A673 (cell line): ENCODE measurements at regions not wholly inside any gene's neighbourhood (a gene's known extent, or its start where the extent isn't known, plus 50 kb on each side); places are given as distances from the start of the nearest gene placed in this dataset.

Experiments used
- BruUV-seq: library from RNA; stranded (reverse); fragments of 400-500 nt; replicated peaks from 2 replicates; lab custom pipeline; 2021; lab: Mats Ljungman, UMichigan
- CTCF ChIA-PET: fragments of 300-600 bp; sonication (Branson Sonifier 250); formaldehyde crosslinking; loops from one replicate; lab custom pipeline; 2022; ENCODE audit warnings: antibody characterized with exemption; lab: Charles Lee
- POLR2A ChIA-PET: fragments of 300-600 bp; sonication (Branson Sonifier 250); formaldehyde crosslinking; loops from one replicate; lab custom pipeline; 2022; ENCODE audit warnings: antibody characterized with exemption; ENCODE audit not compliant: low non-redundant PET; lab: Charles Lee
- DNase-seq: peaks from one replicate; pipeline ENCODE4 v3.0.0-alpha.2; 2015; ENCODE audit warnings: low spot score
- H3K27ac ChIP-seq: fragments of 200-600 bp; sonication (generic); 2 replicates; pipeline ENCODE4 v1.5.1; 2016; ENCODE audit warnings: mixed run types, low read depth, mild to moderate bottlenecking, mixed read lengths, antibody characterized with exemption, low read length; ENCODE audit not compliant: poor library complexity, severe bottlenecking
- H3K27me3 ChIP-seq: fragments of 200-600 bp; sonication (generic); replicated peaks from 2 replicates; pipeline ENCODE4 v1.6.1; 2017; ENCODE audit warnings: mixed run types, low read depth, mild to moderate bottlenecking, mixed read lengths, antibody characterized with exemption, low read length; ENCODE audit not compliant: insufficient read depth, poor library complexity
- H3K36me3 ChIP-seq: fragments of 200-600 bp; sonication (generic); 2 replicates; pipeline ENCODE4 v1.6.1; 2016; ENCODE audit warnings: mixed run types, mild to moderate bottlenecking, mixed read lengths, antibody characterized with exemption, low read length; ENCODE audit not compliant: insufficient read depth, poor library complexity, severe bottlenecking
- H3K4me1 ChIP-seq: fragments of 200-600 bp; sonication (generic); 2 replicates; pipeline ENCODE4 v1.6.1; 2017; ENCODE audit warnings: mixed run types, mild to moderate bottlenecking, mixed read lengths, antibody characterized with exemption, low read length; ENCODE audit not compliant: insufficient read depth, poor library complexity, severe bottlenecking
- H3K4me3 ChIP-seq: fragments of 200-600 bp; sonication (generic); 2 replicates; pipeline ENCODE4 v1.5.1; 2016; ENCODE audit warnings: low read depth, mixed run types, mild to moderate bottlenecking, mixed read lengths, low read length; ENCODE audit not compliant: poor library complexity, severe bottlenecking
- H3K9me3 ChIP-seq: fragments of 200-600 bp; sonication (generic); 2 replicates; pipeline ENCODE4 v1.6.1; 2016; ENCODE audit warnings: mixed run types, low read depth, mild to moderate bottlenecking, mixed read lengths, antibody characterized with exemption, low read length; ENCODE audit not compliant: poor library complexity, severe bottlenecking
- EZH2 ChIP-seq: fragments of 200-600 bp; sonication (generic); IDR thresholded peaks from 2 replicates; pipeline ENCODE4 v1.6.1; 2017; ENCODE audit warnings: borderline replicate concordance, low read depth, mild to moderate bottlenecking, mixed read lengths, antibody characterized with exemption, low read length; ENCODE audit not compliant: poor library complexity, severe bottlenecking
- intact Hi-C: fragments of 100-400 bp; cut with micrococcal nuclease; formaldehyde crosslinking; loops from one replicate; pipeline ENCODE4 v1.10.0; 2022; ENCODE audit not compliant: unreplicated experiment
- TF ChIP-seq, protein P1 (sequence below): fragments of 300-800, 200-600 bp; sonication (generic); conservative IDR thresholded peaks from 2 replicates; pipeline ENCODE4 v1.5.1; 2017; ENCODE audit warnings: low read depth, mild to moderate bottlenecking, antibody characterized with exemption, low read length, moderate library complexity, mixed read lengths

DNA sequence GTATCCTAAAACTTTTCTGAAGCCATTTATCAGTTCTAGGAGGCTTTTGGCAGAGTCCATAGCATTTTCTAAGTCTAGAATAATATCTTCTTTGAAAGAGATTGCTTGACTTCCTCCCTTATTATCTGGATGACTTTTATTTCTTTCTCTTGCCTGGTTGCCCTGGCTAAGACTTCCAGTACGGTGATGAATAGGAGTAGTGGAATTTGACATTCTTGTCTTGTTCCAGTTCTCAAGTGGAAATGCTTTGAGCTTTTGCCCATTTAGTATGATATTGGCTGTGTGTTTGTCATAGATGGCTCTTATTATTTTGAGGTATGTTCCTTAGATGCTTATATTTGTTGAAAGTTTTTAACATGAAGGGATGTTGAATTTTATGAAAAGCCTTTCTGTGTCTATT, 1647.9 kb downstream of the PLA2G4A start:
- no TSS peak for BruUV-seq
- CTCF ChIA-PET, result no interaction called here
- Histone ChIP-seq H3K36me3 (no peaks in the 10 kb centered on the region), H3K4me3 (no peak overlapping the region), H3K27me3 (no peaks in the 10 kb centered on the region), H3K27ac (no peak overlapping the region), H3K4me1 (no peaks in the 10 kb centered on the region), H3K9me3 (no peaks in the 10 kb centered on the region)
- intact Hi-C loops, result no loop called here
- no peak for DNase-seq
- POLR2A ChIA-PET, result no interaction called here
- TF ChIP-seq, protein P1, sequence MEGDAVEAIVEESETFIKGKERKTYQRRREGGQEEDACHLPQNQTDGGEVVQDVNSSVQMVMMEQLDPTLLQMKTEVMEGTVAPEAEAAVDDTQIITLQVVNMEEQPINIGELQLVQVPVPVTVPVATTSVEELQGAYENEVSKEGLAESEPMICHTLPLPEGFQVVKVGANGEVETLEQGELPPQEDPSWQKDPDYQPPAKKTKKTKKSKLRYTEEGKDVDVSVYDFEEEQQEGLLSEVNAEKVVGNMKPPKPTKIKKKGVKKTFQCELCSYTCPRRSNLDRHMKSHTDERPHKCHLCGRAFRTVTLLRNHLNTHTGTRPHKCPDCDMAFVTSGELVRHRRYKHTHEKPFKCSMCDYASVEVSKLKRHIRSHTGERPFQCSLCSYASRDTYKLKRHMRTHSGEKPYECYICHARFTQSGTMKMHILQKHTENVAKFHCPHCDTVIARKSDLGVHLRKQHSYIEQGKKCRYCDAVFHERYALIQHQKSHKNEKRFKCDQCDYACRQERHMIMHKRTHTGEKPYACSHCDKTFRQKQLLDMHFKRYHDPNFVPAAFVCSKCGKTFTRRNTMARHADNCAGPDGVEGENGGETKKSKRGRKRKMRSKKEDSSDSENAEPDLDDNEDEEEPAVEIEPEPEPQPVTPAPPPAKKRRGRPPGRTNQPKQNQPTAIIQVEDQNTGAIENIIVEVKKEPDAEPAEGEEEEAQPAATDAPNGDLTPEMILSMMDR, result no peak
- TF ChIP-seq EZH2, result no peak

- H3K9me3 ChIP-seq, result no peaks in the 10 kb centered on the region
- intact Hi-C loops, result no loop called here
- no peak overlapping the region for H3K27ac ChIP-seq
- TF ChIP-seq, protein P1, result peak; percentile 22; the same call in 1 of the 2 replicates
- no peak for TF ChIP-seq EZH2
- no peak overlapping the region for H3K4me3 ChIP-seq
- no TSS peak for BruUV-seq
- CTCF ChIA-PET, result no interaction called here
- no peaks in the 10 kb centered on the region for H3K36me3 ChIP-seq
- no peaks in the 10 kb centered on the region for H3K4me1 ChIP-seq
- no peaks in the 10 kb centered on the region for H3K27me3 ChIP-seq
- POLR2A ChIA-PET, result no interaction called here
- DNase-seq, result peak; percentile 27
Observed at GRCh38 chr1:188489336-188490112, 1660.8 kb downstream of the PLA2G4A start.

DNA sequence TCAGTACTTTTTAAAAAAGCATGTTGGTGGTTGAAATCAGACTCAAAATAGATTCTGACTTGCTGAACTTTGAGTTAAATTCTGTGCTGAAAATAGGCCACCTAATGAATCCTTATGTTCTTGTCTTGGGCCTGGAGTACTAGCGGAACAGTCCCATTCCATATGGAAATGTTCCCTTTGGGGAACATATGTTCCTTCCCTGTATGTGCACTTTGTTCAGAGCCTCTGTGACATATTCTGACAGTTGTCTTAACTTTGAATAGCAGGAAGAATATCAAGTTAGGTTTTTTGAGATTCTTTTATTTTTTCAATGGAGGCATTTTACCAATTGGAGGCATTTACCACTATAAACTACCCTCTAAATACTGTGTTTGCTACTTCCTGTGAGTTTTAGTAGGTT, 1667.8 kb downstream of the PLA2G4A start:
- Histone ChIP-seq H3K4me3 (no peak overlapping the region), H3K9me3 (peaks cover 4% of the 10 kb centered on the region), H3K36me3 (no peaks in the 10 kb centered on the region), H3K4me1 (no peaks in the 10 kb centered on the region), H3K27ac (no peak overlapping the region), H3K27me3 (no peaks in the 10 kb centered on the region)
- POLR2A ChIA-PET, result no interaction called here
- no peak for DNase-seq
- BruUV-seq, result no TSS peak
- no peak for TF ChIP-seq EZH2
- TF ChIP-seq, protein P1, result no peak
- intact Hi-C loops, result no loop called here
- CTCF ChIA-PET, result no interaction called here
